ENCODE measurements at regions not wholly inside any gene's neighbourhood (a gene's known extent, or its start where the extent isn't known, plus 50 kb on each side); places are given as distances from the start of the nearest gene placed in this dataset.
"Not testable (repeated sequence)": the region's sequence is repeated elsewhere in the genome, so short reads cannot be mapped to it uniquely, and the experiment has no call there.

GRCh38 chr3:139120086-139121056 is 75.7 kb upstream of the PRR23C start:
- Histone ChIP-seq H3K9me3 (no peaks in the 10 kb centered on the region), H3K4me3 (no peak overlapping the region), H3K36me3 (replicated peaks) (no peaks in the 10 kb centered on the region), H3K27me3 (ENCODE audit: low read depth) (no peaks in the 10 kb centered on the region), H3K4me1 (no peaks in the 10 kb centered on the region)
- no peak for DNase-seq (ENCODE audit: low spot score in 2 of 2)
- in situ Hi-C loops (cut with MboI; ENCODE audit: low sequenced_read_pairs), result no loop called here

DNA sequence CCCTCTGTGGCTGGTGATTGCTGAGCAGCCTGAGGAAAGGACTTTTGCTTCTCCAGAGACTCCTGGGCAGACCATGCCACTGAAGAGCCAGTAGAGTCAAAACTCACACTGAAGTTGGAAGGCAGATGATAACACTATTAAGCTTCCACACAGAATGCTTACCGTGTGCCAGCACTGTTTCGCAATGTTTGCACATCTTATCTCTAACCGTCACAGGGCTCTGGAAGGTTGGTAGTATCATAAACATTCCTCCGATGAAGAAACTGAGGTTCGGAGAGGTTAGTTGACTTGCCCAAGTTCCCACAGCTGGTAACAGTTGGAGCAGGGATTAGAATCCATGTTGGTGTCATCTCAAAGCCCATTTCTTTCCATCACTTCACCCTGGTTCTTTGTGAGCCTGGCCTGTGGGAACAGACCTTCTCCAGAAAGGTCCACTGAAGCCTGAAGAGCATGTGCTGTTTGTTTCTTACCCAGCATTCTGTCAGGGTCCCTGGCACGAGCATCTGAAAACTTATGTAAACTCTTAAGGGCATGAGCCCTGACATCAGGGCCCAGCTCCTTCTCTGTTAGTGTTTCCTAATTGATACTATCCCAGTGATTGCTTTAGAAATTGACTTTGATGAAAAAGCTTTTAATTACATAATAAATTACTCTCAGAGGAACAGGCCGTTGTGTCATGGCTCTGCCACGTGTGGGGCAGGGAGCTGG is 77.0 kb upstream of the PRR23C start:
- H3K27me3 ChIP-seq (ENCODE audit: low read depth), result no peaks in the 10 kb centered on the region
- in situ Hi-C loops (cut with MboI; ENCODE audit: low sequenced_read_pairs), result no loop called here
- H3K4me1 ChIP-seq, result no peaks in the 10 kb centered on the region
- no peaks in the 10 kb centered on the region for H3K9me3 ChIP-seq
- H3K36me3 ChIP-seq (replicated peaks), result no peaks in the 10 kb centered on the region
- H3K4me3 ChIP-seq, result no peak overlapping the region
- DNase-seq (ENCODE audit: low spot score in 2 of 2), result no peak

GRCh38 chr3:139122221-139122581 is 77.5 kb upstream of the PRR23C start:
- in situ Hi-C loops (cut with MboI; ENCODE audit: low sequenced_read_pairs), result no loop called here
- Histone ChIP-seq H3K36me3 (replicated peaks) (no peaks in the 10 kb centered on the region), H3K9me3 (no peaks in the 10 kb centered on the region), H3K4me1 (no peaks in the 10 kb centered on the region), H3K27me3 (ENCODE audit: low read depth) (no peaks in the 10 kb centered on the region), H3K4me3 (no peak overlapping the region)
- DNase-seq (ENCODE audit: low spot score in 2 of 2), result no peak

GRCh38 chr3:139122612-139123011 is 77.9 kb upstream of the PRR23C start:
- Histone ChIP-seq H3K27me3 (ENCODE audit: low read depth) (no peaks in the 10 kb centered on the region), H3K36me3 (replicated peaks) (no peaks in the 10 kb centered on the region), H3K4me1 (no peaks in the 10 kb centered on the region), H3K9me3 (no peaks in the 10 kb centered on the region), H3K4me3 (no peak overlapping the region)
- DNase-seq (ENCODE audit: low spot score in 2 of 2), result no peak
- in situ Hi-C loops (cut with MboI; ENCODE audit: low sequenced_read_pairs), result no loop called here

DNA sequence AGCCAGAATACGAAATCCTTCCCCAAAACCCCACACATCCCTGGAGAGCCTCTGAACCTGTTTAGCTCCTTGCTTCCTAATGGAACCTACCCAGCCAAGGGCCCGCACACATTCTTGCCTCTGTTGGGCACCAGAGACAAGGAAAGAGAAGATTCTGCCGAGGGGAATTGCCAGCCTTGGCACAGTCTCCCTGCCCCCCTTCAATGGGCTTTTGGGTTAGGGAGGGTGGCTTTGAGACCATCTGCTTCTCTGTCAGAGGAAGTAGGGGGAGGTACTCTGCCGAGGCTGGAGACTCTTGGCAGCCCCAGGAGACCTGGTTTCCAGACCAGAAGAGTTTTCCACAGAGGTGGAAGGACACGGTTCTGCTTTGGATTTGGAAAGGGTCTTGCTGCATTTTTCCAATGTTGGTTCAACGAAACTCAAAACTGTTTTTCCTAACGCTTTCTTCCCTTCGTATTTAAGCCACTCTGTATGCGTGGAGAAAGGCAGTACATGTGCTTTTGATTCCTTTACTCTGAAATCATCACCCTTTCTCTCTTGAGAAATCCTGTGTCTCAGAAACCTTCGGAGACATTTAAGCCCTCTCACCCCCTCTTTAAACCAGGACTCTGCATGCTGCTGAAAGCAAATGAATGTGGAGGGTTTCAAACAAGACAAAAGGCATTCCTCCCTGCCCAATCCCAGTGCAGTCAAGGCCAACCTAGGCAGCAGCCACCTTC is 78.8 kb upstream of the PRR23C start:
- Histone ChIP-seq H3K9me3 (no peaks in the 10 kb centered on the region), H3K36me3 (replicated peaks) (no peaks in the 10 kb centered on the region), H3K4me3 (no peak overlapping the region), H3K27me3 (ENCODE audit: low read depth) (no peaks in the 10 kb centered on the region), H3K4me1 (no peaks in the 10 kb centered on the region)
- in situ Hi-C loops (cut with MboI; ENCODE audit: low sequenced_read_pairs), result no loop called here
- DNase-seq (ENCODE audit: low spot score in 2 of 2), result no peak

DNA sequence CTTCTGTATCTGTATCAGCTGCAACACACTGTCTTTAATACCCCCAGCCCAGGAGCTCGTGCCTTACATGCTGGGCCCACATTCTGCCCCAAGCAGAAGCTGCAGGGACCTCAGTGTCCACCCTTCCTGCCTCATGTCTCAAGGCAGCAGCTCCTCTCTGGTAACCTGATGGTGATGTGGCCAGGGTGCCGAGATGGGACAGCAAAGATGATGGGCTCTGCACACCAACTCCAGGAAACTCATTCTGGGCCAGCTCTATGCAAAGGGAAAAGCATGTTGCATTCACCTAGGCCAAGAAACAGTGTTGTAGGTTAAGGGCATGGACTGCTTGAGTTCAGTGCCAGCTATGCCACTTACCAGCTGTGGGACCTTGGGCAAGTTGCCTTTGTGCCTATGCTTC is 79.5 kb upstream of the PRR23C start:
- Histone ChIP-seq H3K9me3 (no peaks in the 10 kb centered on the region), H3K4me1 (no peaks in the 10 kb centered on the region), H3K36me3 (replicated peaks) (no peaks in the 10 kb centered on the region), H3K4me3 (no peak overlapping the region), H3K27me3 (ENCODE audit: low read depth) (no peaks in the 10 kb centered on the region)
- in situ Hi-C loops (cut with MboI; ENCODE audit: low sequenced_read_pairs), result no loop called here
- DNase-seq (ENCODE audit: low spot score in 2 of 2), result no peak

GRCh38 chr3:139127101-139127500 is 82.4 kb upstream of the PRR23C start:
- DNase-seq (ENCODE audit: low spot score in 2 of 2), result no peak
- H3K9me3 ChIP-seq, result no peaks in the 10 kb centered on the region
- in situ Hi-C loops (cut with MboI; ENCODE audit: low sequenced_read_pairs), result no loop called here
- no peak overlapping the region for H3K4me3 ChIP-seq
- no peaks in the 10 kb centered on the region for H3K27me3 ChIP-seq (ENCODE audit: low read depth)
- no peaks in the 10 kb centered on the region for H3K4me1 ChIP-seq
- no peaks in the 10 kb centered on the region for H3K36me3 ChIP-seq (replicated peaks)

DNA sequence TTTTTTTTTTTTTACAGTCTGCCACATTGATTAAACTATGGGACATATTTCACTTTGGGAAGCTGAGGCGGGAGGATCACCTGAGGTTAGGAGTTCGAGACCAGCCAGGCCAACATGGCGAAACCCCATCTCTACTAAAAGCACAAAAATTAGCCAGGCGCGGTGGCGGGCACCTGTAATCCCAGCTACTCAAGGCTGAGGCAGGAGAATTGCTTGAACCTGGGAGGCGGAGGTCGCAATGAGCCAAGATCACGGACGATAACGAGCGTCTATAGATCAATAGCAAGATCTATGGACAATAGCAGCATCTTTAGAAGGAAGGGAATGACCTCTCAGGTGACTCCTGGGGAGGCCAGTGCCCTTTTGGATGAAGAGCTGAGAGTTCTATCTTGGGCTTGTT is 82.9 kb upstream of the PRR23C start:
- H3K27me3 ChIP-seq (ENCODE audit: low read depth); DNase-seq (ENCODE audit: low spot score in 2 of 2); H3K4me1 ChIP-seq; H3K4me3 ChIP-seq; H3K9me3 ChIP-seq; H3K36me3 ChIP-seq (replicated peaks); in situ Hi-C loops (cut with MboI; ENCODE audit: low sequenced_read_pairs): not testable (repeated sequence)

- Histone ChIP-seq H3K4me3 (no peak overlapping the region), H3K27me3 (ENCODE audit: low read depth) (no peaks in the 10 kb centered on the region), H3K9me3 (no peaks in the 10 kb centered on the region), H3K36me3 (replicated peaks) (no peaks in the 10 kb centered on the region), H3K4me1 (no peaks in the 10 kb centered on the region)
- in situ Hi-C loops (cut with MboI; ENCODE audit: low sequenced_read_pairs), result no loop called here
- no peak for DNase-seq (ENCODE audit: low spot score in 2 of 2)
These were observed 84.1 kb upstream of the PRR23C start for GRCh38 chr3:139128803-139129202.

DNA sequence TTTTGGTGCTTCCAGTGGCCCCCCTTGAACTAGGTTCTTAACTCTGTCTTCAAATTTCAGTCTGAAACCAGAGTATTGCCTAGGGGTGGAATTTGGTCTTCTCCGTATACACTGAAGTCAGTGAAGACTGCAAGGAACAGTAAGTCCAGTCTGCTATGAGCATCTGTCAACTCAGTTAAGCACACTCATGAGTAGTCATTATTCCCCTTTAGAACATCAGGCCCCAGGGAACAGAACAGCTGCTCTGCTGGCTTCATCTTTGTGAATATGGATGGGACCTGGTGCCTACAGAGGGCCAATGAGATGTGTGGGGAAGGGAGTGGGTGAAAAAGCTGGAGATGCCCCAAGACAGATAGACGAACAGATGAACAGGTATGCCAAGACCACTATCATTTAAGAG is 85.2 kb upstream of the PRR23C start:
- in situ Hi-C loops (cut with MboI; ENCODE audit: low sequenced_read_pairs), result no loop called here
- no peak for DNase-seq (ENCODE audit: low spot score in 2 of 2)
- no peak overlapping the region for H3K4me3 ChIP-seq
- H3K9me3 ChIP-seq, result no peaks in the 10 kb centered on the region
- no peaks in the 10 kb centered on the region for H3K27me3 ChIP-seq (ENCODE audit: low read depth)
- H3K4me1 ChIP-seq, result no peaks in the 10 kb centered on the region
- no peaks in the 10 kb centered on the region for H3K36me3 ChIP-seq (replicated peaks)

DNA sequence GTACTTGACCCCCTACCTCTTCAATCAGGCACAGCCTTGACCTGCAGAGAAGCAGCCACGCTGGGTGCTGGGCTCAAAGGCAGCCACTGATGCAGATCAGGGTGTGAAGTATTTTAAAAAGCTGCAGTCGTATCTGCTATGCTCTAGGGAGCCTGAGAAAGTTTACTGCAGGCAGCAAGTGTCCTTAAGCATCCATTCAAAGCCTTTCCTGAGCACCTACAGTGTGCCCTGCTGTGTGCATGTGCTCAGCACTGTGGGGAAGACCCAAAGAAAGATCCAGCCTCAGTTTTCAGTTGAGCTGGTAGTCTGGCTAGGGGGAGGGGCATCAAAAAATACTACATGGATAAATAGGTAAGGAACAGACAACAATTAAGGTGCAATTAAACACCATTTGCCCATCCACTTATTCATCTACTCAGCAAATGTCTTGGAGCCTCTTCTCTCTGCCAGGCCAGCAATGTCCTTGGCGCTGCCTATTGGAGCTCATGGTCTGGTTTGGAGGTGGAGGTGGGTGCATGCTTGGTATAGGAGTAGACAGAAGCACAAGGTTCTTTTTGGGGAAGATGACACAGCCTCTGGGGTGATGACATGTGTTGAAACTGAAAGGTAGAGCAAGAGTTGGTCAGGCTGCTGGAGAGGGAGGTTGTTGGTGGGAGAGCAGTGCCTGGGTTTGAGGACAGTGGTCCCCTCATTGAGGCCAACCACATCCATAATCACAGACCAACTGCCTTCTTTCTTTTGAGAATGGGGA is 85.9 kb upstream of the PRR23C start:
- no peaks in the 10 kb centered on the region for H3K4me1 ChIP-seq
- in situ Hi-C loops (cut with MboI; ENCODE audit: low sequenced_read_pairs), result no loop called here
- H3K36me3 ChIP-seq (replicated peaks), result no peaks in the 10 kb centered on the region
- DNase-seq (ENCODE audit: low spot score in 2 of 2), result no peak
- no peaks in the 10 kb centered on the region for H3K27me3 ChIP-seq (ENCODE audit: low read depth)
- H3K4me3 ChIP-seq, result no peak overlapping the region
- no peaks in the 10 kb centered on the region for H3K9me3 ChIP-seq

DNA sequence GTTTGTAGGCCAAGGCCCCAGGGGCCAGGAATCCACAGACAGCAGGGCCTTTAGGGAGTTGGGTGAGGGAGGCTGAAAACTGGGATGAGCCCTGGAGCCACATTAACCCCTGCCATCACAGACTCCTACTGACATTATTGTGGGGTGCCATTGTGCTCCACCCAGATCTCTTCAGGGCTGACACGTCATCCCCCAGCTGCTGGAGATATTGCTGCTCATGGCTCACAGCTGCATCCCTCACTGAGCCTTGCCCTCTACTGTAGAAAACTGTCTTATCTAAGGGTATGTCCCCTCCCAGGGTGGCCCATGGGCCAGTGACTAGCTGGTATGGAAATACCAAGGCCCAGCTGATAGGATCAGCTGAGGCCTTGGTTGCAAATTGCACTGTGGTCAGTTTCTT is 87.3 kb upstream of the PRR23C start:
- no peaks in the 10 kb centered on the region for H3K27me3 ChIP-seq (ENCODE audit: low read depth)
- H3K9me3 ChIP-seq, result no peaks in the 10 kb centered on the region
- DNase-seq (ENCODE audit: low spot score in 2 of 2), result no peak
- no peak overlapping the region for H3K4me3 ChIP-seq
- in situ Hi-C loops (cut with MboI; ENCODE audit: low sequenced_read_pairs), result no loop called here
- no peaks in the 10 kb centered on the region for H3K4me1 ChIP-seq
- H3K36me3 ChIP-seq (replicated peaks), result no peaks in the 10 kb centered on the region

- H3K27me3 ChIP-seq (ENCODE audit: low read depth), result no peaks in the 10 kb centered on the region
- in situ Hi-C loops (cut with MboI; ENCODE audit: low sequenced_read_pairs), result no loop called here
- no peaks in the 10 kb centered on the region for H3K9me3 ChIP-seq
- H3K4me1 ChIP-seq, result no peaks in the 10 kb centered on the region
- H3K36me3 ChIP-seq (replicated peaks), result no peaks in the 10 kb centered on the region
- H3K4me3 ChIP-seq, result no peak overlapping the region
- no peak for DNase-seq (ENCODE audit: low spot score in 2 of 2)
These were observed 88.3 kb upstream of the PRR23C start for GRCh38 chr3:139132976-139133375.
